ENCODE measurements at regions not wholly inside any gene's neighbourhood (a gene's known extent, or its start where the extent isn't known, plus 50 kb on each side); places are given as distances from the start of the nearest gene placed in this dataset.

- no peak for DNase-seq
These were observed 411.5 kb upstream of the DDI1 start for GRCh38 chr11:103624708-103625623.

GRCh38 chr11:103625624-103625965 lies 410.8 kb upstream of the DDI1 start:
- DNase-seq: no peak

GRCh38 chr11:103628121-103628520 lies 408.3 kb upstream of the DDI1 start:
- no peak for DNase-seq

GRCh38 chr11:103631841-103632240 lies 404.6 kb upstream of the DDI1 start:
- DNase-seq: no peak

- DNase-seq: no peak
These were observed 403.2 kb upstream of the DDI1 start for GRCh38 chr11:103633068-103633788.

- no peak for DNase-seq
These were observed 402.4 kb upstream of the DDI1 start for GRCh38 chr11:103633819-103634590.

- DNase-seq: no peak
These were observed 400.2 kb upstream of the DDI1 start for GRCh38 chr11:103636232-103636631.

- no peak for DNase-seq
These were observed 399.1 kb upstream of the DDI1 start for GRCh38 chr11:103637295-103637694.

- no peak for DNase-seq
These were observed 398.6 kb upstream of the DDI1 start for GRCh38 chr11:103637831-103638230.

- DNase-seq: no peak
These were observed 391.8 kb upstream of the DDI1 start for GRCh38 chr11:103644676-103645075.

- DNase-seq: no peak
These were observed 388.4 kb upstream of the DDI1 start for GRCh38 chr11:103648054-103648453.

GRCh38 chr11:103648670-103649400 lies 387.6 kb upstream of the DDI1 start:
- DNase-seq: no peak

- DNase-seq: no peak
These were observed 387.0 kb upstream of the DDI1 start for GRCh38 chr11:103649401-103649895.

GRCh38 chr11:103650330-103650729 lies 386.1 kb upstream of the DDI1 start:
- no peak for DNase-seq

GRCh38 chr11:103651341-103651998 lies 385.0 kb upstream of the DDI1 start:
- DNase-seq: no peak

- DNase-seq: no peak
These were observed 384.4 kb upstream of the DDI1 start for GRCh38 chr11:103652013-103652412.

GRCh38 chr11:103656382-103656781 lies 380.1 kb upstream of the DDI1 start:
- DNase-seq: no peak

GRCh38 chr11:103659206-103659618 lies 377.2 kb upstream of the DDI1 start:
- no peak for DNase-seq

- no peak for DNase-seq
These were observed 376.7 kb upstream of the DDI1 start for GRCh38 chr11:103659743-103660142.

GRCh38 chr11:103661185-103661584 lies 375.3 kb upstream of the DDI1 start:
- DNase-seq: no peak

GRCh38 chr11:103661991-103662390 lies 374.4 kb upstream of the DDI1 start:
- no peak for DNase-seq

Measured in tongue (tissue), 1 donor.